OCI-M1 (cell line): ENCODE measurements at regions not wholly inside any gene's neighbourhood (a gene's known extent, or its start where the extent isn't known, plus 50 kb on each side); places are given as distances from the start of the nearest gene placed in this dataset.
A peak's percentile ranks its signal among the peaks of the same experiment; 100 is the strongest.

Source experiments
- DNase-seq: peaks from one replicate; lab custom pipeline; 2025; lab: John Stamatoyannopoulos, UW

DNA sequence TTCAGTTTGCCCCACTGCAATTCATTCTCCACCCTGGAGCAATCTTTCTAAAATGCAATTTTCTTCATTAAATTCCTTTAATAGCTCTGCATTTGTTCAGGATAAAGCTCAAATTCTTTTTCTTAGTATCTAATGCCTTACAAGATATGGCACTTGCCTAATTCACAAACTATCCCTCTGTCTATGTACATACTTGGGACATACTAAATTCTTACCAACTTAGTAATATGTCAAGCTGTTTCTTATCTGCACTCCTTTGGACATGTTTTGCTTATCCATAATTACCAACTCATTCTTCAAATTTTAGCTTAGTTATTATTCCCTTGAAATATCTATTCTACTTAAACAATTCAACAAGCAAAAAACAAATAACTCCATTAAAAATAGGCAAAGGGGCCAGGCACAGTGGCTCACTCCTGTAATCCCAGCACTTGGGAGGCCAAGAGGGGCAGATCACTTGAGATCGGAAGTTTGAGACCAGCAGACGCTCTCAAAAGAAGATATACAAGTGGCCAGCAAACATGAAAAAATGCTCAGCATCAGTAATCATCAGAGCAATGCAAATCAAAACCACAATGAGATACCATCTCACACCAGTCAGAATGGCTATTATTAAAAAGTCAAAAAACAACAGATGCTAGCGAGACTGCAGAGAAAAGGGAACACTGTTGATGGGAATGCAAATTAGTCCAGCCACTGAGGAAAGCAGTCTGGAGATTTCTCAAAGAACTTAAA is 96.9 kb downstream of the FAM76B start:
- DNase-seq = no peak

DNA sequence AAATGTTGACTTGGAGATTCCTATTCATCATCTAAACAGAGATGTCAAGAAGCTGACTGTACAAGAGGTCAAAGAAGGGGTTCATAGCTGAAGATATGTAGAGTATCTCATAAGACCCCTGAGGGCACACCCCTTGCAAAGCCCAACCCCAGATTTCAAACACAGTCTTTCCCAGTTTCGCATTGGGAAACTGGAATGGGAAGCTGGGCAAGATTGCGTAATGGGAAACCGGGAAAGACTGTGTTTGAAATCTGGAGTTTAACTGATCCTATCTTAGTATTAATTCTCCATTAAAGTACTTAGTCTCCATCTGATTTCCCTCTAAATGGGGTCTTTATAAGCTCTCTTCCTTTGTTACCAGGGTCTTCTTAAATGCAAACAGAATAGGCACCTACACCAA is 99.5 kb downstream of the FAM76B start:
- DNase-seq = no peak

DNA sequence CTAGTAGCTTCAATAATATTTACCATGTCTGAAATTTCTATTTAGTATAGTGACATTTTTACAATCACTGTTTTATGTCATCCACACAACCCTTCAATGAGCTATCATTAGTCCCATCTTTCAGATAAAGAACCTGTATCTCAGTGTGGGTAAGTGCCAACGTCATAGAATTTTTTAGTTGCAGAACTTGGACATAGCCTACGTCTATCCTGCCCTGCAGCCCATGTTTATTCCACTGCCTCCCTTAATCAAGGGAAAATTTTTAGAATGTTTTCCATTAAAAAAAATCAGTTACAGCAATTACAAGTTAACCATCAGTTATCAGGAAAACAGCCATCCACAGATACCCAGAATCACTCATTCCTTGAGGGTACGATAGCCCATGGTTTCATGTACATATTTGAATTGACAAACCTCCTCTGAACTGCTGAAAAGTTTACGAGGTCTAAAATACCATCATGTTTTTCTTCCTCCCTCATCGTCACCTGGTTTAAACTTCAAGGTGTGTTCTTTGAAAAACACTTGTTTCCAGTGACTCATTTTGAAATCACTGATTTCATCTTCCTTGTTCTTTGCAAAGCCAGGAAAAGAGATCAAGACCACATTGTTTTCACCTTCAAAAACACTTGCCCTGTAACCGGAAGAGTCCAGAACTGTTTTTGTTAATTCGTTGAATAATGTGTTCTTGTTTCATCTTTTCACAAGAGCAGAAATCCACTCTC is 100.9 kb downstream of the FAM76B start:
- DNase-seq = no peak

DNA sequence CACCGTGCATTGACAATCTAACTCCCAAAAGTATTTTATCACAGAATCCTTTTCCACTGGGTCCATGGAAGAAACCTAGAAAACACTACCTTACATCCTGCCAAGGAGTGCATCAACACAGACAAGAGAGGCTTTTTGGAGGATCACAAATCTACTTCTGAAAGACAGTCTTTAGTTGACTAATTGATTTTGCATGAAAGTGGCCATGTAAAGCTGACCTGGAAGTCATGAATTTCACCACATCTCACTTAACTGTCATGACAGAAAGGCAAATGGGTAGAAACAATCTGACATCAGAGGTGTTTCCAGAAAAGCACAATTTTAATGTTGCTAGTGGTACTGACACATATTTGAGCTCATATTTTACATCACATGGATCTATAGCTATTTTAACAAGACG is 101.6 kb downstream of the FAM76B start:
- no peak for DNase-seq

DNA sequence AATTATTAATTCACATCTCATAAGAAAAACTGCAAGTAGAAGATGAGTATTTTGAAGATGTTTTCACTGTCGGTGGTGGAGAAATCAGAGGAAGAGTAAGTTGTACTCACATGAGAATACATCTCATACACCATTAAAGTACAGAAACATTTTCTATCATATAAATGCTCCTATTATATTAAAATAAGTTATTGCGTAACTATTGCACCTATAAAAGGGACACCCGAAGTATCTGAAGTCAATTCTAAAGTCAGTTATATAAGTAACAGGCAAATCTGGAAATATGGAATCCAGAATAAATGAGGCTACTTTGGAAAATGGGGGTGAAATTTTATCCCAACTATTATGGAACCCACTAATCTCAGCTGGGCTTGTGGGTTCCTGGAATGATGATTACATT is 103.3 kb downstream of the FAM76B start:
- DNase-seq = no peak

DNA sequence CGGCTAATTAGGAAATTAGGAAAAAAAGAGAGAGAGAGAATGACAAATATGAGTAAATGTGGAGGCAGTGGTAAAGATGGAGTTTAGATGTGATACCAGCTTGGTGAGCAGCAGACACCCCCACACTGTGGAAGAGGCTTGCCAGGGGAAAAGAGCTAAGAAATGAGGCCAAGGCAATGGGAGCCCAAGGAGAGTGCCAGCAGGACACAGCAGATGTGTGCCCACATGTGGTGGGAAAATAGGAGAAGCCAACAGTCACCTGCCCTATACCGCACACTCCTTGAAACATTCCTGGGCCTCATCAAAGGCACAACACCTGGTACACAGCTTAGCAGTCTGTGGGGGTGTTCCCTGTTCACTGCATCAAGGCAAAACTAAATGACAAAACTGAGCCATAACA is 104.9 kb downstream of the FAM76B start:
- DNase-seq = no peak

DNA sequence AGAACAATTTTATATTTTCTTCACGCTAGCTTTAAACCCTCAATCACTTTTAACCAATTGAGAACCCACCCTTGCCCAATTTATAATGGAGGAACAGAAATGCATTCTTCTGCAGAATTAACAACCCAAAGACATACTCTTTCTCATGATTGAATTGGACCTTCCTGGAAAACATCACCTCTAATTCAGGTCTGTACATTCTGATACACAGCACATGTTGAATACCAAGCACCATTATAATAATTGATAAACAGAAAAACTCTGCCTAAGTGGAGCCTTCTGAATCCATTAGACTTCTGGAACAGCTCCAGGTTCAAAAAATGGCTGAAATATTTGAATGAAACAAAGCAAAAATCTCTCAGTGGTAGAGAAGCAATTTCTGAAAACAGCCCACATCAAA is 105.4 kb downstream of the FAM76B start:
- no peak for DNase-seq

DNA sequence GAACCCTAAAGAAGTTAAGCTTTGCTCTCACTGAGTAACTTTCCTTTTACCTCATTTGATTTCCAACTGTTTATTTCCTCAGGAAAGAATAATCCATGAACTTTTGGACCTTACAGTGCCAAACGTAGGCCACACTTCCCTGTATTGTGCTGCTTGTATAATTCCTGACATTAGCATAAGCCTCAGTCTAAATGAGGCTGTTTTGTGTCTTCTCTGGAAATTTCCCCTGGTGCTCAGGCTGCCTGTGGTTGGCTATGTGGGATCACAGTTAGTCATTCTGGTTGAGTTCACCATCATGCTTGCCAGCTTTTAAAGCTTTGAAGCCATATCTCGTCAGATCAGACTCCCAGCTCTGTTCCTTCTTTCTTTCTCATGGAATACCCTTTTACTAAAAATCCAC is 107.0 kb downstream of the FAM76B start:
- no peak for DNase-seq

DNA sequence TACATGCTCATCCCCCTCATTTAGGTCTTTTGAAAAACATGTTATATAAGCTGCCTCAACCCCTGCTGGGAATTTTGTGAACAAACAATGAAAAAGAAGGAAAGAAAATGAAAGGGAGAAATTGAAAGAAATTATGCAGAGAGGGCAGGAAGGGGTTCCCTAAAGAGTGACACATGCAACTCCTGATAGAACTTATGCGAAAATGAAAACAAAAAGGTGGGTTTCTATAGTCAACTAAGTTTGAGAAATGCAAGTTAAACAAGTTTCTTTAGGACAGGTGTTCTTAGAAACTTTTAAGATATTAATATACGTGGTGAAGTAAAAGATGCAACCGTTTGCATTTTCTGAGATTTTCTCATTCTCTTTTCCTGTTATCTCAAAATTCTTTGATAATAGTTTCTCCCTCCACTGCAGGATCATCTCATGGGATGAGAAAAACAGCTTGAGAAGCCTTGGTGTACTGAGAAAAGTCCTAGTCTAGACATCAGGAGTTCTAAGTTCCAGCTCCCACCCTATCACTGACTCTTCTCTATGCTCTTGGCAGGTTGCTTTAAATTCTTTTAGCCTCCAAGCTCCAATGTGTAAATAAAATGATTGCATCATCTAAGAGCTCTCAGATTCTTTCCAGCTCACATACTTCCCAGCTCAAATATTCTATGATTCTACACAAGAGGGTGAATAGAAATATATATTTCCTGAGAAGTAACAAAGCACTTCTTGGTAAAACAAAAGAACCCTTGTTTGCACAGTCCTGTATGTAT is 109.2 kb downstream of the FAM76B start:
- DNase-seq = peak; percentile 17

DNA sequence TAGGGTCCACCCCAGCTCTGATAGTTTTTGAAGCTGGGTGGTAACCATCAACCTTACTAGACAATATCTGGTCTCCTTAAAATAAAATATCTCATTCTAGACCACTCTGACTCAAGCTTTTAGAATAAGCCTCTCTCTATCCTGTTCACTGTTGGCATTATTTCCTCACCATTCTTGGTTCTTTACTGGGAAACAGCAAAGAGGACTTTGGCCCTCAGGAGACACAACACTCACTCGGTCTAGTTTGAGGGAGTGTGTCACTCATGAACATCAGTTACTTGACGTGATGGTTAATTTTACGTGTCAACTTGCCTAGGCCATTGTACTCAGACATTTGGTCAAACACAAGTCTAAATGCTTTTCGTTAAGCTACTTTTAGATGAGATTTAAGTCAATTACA is 110.6 kb downstream of the FAM76B start:
- DNase-seq = no peak

DNA sequence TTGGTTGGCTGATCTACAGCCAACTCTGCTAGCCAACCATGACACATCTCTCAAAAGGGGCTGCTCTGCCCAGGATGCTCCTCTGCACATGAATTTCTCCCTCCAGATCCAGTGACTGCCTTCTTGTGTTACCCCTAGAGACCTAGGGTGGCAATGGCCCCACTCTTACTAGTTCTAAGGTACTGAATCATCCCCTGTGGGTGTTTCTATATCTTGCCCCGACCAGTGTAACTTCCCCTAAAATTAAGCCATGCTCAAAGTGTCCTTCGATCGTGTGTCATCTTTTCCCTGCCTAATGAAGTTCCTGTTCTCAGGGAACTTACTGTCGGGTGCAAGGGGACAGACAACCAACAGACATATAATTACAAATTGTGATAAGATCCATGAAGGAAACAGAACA is 113.3 kb downstream of the FAM76B start:
- DNase-seq = no peak

DNA sequence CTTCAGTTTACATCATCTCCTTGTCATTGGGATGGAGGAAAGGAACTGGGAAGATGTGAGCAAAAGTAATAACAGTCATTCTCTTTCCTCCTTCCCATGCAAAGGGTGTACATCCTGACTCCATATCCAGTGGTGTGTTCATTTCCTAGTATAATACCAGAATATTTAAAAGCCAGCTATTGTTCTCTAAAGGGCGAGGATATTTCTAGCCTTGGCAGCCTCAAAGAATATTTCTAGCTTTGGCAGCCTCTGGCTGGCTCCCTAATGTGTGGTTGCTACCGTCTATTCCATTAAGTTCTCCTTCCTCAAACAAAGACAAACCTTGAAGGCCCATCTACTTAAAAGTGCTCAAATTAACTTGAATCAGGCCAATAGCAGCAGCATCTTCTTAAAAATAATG is 114.0 kb downstream of the FAM76B start:
- DNase-seq = no peak

DNA sequence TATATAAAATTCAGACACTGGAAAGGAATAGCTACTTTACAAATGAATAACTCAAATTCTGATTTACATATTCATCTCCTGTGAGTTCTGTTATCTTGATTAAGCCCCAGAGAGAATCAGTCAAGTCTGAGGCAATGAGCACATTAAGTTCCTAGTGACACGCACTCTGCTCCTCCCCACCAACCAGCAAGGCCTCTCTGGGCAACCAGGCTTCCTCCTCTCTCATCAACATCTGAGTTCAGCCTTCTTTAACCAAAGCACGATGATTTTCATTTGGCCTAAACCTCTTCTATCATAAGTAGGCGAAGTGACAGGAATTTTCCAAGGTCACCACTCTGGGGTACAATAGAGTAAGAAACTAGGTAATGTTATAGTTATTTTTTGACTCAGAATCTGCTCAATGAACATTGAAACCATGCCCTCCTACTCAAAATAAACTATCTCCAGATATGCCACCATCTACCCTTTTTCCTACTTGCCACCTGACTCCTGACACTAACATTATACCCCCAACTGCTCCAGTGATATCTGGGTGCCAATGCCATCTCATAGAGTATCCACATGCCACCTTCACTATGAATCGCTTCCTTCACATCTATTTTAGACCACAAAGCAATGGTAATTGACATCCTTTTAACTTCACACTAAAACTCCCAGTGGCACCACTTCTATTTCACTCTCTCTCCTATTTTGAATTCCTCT is 114.8 kb downstream of the FAM76B start:
- no peak for DNase-seq

DNA sequence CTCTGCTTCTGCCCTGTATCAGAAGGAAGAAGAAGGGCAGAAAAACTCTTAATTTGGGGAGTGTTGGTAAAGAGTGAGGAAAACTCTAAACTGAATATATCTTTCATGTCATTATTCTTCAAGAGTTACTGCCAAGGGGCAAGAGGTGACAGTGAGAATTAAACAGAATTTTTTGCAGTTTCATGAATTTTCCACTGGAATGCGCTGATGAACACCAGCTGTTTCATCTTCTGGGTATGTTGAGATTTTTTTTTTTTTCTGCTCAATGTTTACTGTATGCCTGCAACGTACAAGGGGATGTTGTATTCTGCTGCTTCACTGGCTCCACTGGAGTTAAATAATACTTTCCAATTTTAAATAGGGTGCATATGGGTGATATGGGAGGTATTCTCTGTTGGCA is 117.8 kb downstream of the FAM76B start:
- no peak for DNase-seq

DNA sequence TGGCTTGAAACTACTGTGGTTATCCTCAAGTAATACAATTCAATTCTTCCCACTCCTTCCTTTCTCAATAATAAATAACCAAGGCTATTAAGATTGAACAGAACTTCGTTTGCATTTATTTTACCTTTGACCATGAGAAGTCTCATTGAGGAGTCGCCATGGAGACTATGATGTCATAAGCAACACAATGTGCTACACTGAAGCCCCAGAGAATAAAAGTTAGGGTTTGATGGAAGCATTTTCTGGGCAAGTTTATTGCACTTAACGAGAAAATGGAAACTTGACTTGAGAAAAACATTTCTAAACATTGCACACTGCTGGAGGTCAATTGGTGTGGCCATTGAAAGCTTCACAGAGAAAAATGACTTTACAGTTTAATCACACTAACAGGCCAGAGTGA is 121.5 kb downstream of the FAM76B start:
- DNase-seq = no peak

DNA sequence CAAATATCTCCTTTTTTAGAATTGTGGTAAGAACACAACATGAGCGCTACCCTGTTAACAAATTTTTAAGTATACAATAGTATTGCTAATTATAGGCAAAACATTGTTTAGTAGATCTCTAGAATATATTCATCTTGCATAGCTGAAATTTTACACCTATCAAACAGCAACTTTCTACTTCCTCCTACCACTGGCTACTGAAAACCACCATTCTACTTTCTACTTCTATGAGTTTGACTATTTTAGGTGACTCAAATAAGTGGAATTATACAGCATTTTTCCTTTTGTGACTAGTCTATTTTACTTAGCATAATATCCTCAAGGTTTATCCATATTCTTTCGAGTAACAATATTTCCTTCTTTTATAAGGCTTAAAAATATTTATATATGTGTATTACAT is 128.4 kb downstream of the FAM76B start:
- DNase-seq = peak; percentile 8

DNA sequence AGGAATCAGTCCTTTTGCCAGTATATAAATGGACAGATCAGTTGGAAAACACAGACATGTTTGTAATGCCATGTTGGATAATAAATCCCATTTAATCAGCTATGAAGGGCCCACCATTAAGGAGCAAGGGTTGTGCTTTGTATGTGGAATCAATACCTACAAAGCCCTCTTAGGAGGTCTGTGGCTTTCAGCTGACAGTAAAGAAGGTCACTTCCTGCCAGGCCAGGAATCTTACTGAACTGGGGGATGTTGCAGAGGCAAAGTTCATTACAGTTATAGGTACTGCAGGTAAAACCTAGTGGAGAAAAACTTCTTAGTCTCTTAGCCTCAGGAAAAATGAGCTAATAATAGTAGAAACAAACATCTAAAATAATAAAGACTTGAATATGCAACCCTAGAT is 129.5 kb downstream of the FAM76B start:
- DNase-seq = no peak

DNA sequence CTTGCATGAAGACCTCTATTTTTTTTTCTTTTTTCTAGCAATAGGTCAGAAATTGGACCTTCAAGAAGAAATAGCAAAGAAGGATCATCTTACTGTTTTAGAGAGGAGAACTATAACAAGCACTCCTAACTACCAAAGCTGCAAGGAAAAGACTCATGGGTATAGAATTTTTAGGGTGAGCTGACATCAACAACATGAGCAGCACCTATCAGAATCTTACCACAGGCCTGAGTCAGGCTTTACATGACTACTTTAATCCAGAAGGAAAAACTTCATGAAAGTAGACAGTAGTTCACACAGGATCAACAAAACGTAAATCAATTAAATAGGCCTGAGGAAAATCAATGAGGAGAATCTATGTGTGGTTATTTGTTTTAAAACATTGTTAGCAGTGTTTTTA is 130.5 kb downstream of the FAM76B start:
- no peak for DNase-seq

DNA sequence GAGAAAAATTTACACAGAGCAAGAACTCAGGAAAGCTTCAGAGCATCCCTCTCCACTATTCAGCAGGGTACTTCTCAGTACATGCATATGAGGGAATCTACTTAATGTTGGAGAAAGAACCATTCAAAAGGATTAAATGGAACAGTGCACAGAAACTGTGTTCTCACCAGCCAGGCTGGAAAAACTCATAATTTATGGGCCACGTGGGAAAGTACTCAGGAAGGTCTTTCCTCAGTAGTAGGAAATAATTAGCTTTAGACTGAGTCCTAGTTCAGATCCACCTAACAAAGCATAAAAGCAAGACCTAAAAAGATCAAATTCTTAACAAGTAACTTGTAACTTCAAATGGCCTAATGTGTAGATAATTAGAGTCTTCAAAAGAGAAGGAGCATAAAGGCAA is 134.0 kb downstream of the FAM76B start:
- DNase-seq = no peak

DNA sequence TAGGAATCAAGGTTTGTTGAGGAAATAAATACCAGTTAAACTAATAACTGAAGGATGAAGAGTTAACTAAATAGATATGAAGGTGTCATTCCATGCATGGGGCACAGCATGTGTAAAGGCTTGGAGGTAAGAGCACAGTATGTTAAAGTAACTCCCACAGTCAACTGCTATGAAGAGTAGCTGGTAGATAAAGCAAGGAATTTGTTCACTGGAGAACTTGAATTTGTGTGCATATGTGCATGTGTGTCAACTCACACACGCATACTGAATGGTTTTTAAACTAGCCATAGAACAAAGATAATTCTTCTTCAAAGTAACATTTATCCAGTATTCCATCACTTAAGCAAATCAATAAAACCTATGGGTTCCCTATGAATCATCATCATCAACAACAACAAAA is 135.9 kb downstream of the FAM76B start:
- no peak for DNase-seq

DNA sequence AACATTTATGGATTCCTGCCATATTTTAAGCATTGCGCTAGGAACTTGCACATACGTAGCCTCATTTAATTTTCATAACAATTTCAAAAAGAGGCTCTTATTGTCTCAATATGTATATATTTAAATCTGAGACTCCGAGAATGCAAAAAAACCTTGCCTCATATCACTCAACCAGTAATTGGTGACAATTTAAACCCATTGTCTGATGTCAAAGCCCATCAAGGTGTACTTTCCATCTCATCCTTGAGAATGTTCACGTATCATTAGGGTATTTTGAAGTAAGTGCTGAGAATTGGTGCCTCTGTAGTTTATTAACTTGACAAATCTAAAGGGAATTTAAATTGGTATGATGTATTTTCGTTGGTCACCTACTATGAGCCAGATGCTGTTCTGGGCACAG is 136.5 kb downstream of the FAM76B start:
- no peak for DNase-seq

DNA sequence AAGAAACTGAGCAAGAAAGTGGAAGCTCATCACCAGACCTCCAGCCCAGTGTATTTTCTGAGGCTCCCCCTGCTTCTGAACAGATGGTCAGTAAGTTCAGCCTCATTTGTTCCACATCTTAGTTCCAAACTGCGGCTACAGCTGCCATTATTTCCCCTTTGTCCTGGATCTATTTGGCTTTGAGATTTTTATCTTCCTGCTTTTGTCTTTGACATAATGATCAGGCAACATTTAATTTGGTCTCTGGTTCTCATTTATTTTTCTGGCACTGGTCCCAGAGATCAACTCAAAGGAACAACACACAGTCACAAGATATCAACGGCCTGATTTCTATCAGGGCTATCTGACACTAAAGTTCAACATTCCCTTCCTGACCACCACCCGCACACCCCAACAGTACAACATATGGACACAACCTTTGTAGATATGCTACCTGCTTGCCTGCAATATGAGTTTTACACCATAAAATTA is 137.5 kb downstream of the FAM76B start:
- DNase-seq = peak; percentile 63
